HCT116 (cell line): ENCODE measurements at regions not wholly inside any gene's neighbourhood (a gene's known extent, or its start where the extent isn't known, plus 50 kb on each side); places are given as distances from the start of the nearest gene placed in this dataset.
A peak's percentile ranks its signal among the peaks of the same experiment; 100 is the strongest.

Source experiments
- ATAC-seq: fragments of 200-7000 bp; cut with Tn5 transposase; 2 replicates; pipeline ENCODE4 v1.9.1; 2020; ENCODE audit warnings: mild to moderate bottlenecking, moderate library complexity
- BruUV-seq: library from RNA; stranded (reverse); fragments of 400-500 nt; replicated peaks from 2 replicates; lab custom pipeline; 2021; lab: Mats Ljungman, UMichigan
- CTCF ChIA-PET: fragments of 300-600 bp; sonication (Branson Sonifier 250); formaldehyde crosslinking; loops from one replicate; lab custom pipeline; 2021; ENCODE audit warnings: antibody characterized with exemption; lab: Charles Lee
- POLR2A ChIA-PET: fragments of 300-600, 350-600 bp; sonication (Branson Sonifier 250); formaldehyde crosslinking; loops from one replicate; lab custom pipeline; 2021; ENCODE audit warnings: antibody characterized with exemption; lab: Charles Lee
- RAD21 ChIA-PET, 2 experiments: fragments of 300-600 bp; sonication (Branson Sonifier 250); formaldehyde crosslinking; loops; one replicate each; lab custom pipeline; 2023; ENCODE audit warnings: low total read pairs in 2 of 2; ENCODE audit not compliant: uncharacterized antibody in 2 of 2, unreplicated experiment in 2 of 2, low non-redundant PET in 1 of 2; lab: Charles Lee
- DNase-seq: peaks from one replicate; pipeline ENCODE4 v3.0.0-alpha.2; 2010; ENCODE audit warnings: low read depth, low spot score
- H2AFZ ChIP-seq: fragments of 200-600 bp; shearing (Covaris generic), sonication (generic); 2 replicates; pipeline ENCODE4 v1.6.1; 2017; ENCODE audit warnings: low read depth, mixed run types, mixed read lengths, antibody characterized with exemption, low read length; ENCODE audit not compliant: poor library complexity, severe bottlenecking
- H3K27ac ChIP-seq: 2 replicates; pipeline ENCODE4 v1.5.1; 2012; ENCODE audit warnings: low read depth, low read length
- H3K27me3 ChIP-seq: fragments of 200-600 bp; sonication (generic); 2 replicates; pipeline ENCODE4 v1.6.1; 2016; ENCODE audit warnings: mixed run types, low read length, mixed read lengths; ENCODE audit not compliant: insufficient read depth
- H3K36me3 ChIP-seq, 2 experiments: fragments of 200-500 bp in 1 of 2; fragments of 200-600 bp in 1 of 2; sonication (Bioruptor generic) in 1 of 2; sonication (generic) in 1 of 2; 2 replicates each; pipeline versions ENCODE4 v1.5.1 to v1.6.1; 2014 to 2016; ENCODE audit warnings: low read length in 2 of 2, inconsistent platforms in 1 of 2, mixed read lengths in 1 of 2, mixed run types in 1 of 2; ENCODE audit not compliant: insufficient read depth in 2 of 2, control insufficient read depth in 1 of 2
- H3K4me1 ChIP-seq, 2 experiments: fragments of 200-600 bp in 1 of 2; sonication (generic) in 1 of 2; 2 replicates each; pipeline versions ENCODE4 v1.5.1 to v1.6.1; 2012 to 2017; ENCODE audit warnings: low read length in 2 of 2, inconsistent platforms in 1 of 2, mild to moderate bottlenecking in 1 of 2, mixed read lengths in 1 of 2, mixed run types in 1 of 2, moderate library complexity in 1 of 2; ENCODE audit not compliant: insufficient read depth in 2 of 2, control insufficient read depth in 1 of 2
- H3K4me2 ChIP-seq: fragments of 200-600 bp; sonication (generic); 2 replicates; pipeline ENCODE4 v1.6.1; 2017; ENCODE audit warnings: mixed run types, low read length, mixed read lengths
- H3K4me3 ChIP-seq, 2 experiments: fragments of 200-600 bp in 1 of 2; sonication (generic) in 1 of 2; replicated peaks in 1 of 2; 2 replicates each; pipeline ENCODE4 v1.5.1; 2011 to 2016; ENCODE audit warnings: low read length in 2 of 2, control low read depth in 1 of 2, low read depth in 1 of 2, mild to moderate bottlenecking in 1 of 2, mixed read lengths in 1 of 2, mixed run types in 1 of 2
- H3K79me2 ChIP-seq: fragments of 200-600 bp; sonication (generic); 2 replicates; pipeline ENCODE4 v1.6.1; 2017; ENCODE audit warnings: mild to moderate bottlenecking, mixed run types, low read length, moderate library complexity, mixed read lengths; ENCODE audit not compliant: insufficient read depth
- H3K9ac ChIP-seq: fragments of 200-600 bp; sonication (generic); 2 replicates; pipeline ENCODE4 v1.6.1; 2016; ENCODE audit warnings: low read length, mixed read lengths
- H3K9me2 ChIP-seq: fragments of 200-600 bp; sonication (generic), shearing (Covaris generic); 2 replicates; pipeline ENCODE4 v1.6.1; 2017; ENCODE audit warnings: mixed run types, mild to moderate bottlenecking, moderate library complexity; ENCODE audit not compliant: insufficient read depth
- H3K9me3 ChIP-seq, 2 experiments: fragments of 200-500 bp in 1 of 2; fragments of 200-600 bp in 1 of 2; sonication (Bioruptor generic) in 1 of 2; sonication (generic) in 1 of 2; 2 replicates each; pipeline ENCODE4 v1.6.1; 2014 to 2017; ENCODE audit warnings: low read length in 2 of 2, mixed read lengths in 2 of 2, inconsistent platforms in 1 of 2, low read depth in 1 of 2, mild to moderate bottlenecking in 1 of 2, mixed run types in 1 of 2, moderate library complexity in 1 of 2; ENCODE audit not compliant: control insufficient read depth in 1 of 2, insufficient read depth in 1 of 2
- H4K20me1 ChIP-seq: fragments of 200-600 bp; sonication (generic), shearing (Covaris generic); 2 replicates; pipeline ENCODE4 v1.6.1; 2017; ENCODE audit warnings: mixed run types, mild to moderate bottlenecking, moderate library complexity; ENCODE audit not compliant: insufficient read depth
- CBX3 ChIP-seq: IDR thresholded peaks from 2 replicates; pipeline ENCODE4 v1.6.1; 2012; ENCODE audit warnings: low read depth
- EGR1 ChIP-seq: IDR thresholded peaks from 2 replicates; pipeline ENCODE4 v1.6.1; 2012; ENCODE audit warnings: low read depth
- EZH2phosphoT487 ChIP-seq: fragments of 200-600 bp; IDR thresholded peaks from 2 replicates; pipeline ENCODE4 v1.6.1; 2018; ENCODE audit warnings: antibody characterized with exemption, borderline replicate concordance
- FOSL1 ChIP-seq: IDR thresholded peaks from 2 replicates; pipeline ENCODE4 v1.6.1; 2012; ENCODE audit warnings: low read depth
- RAD21 ChIP-seq: IDR thresholded peaks from 2 replicates; pipeline ENCODE4 v1.6.1; 2012; ENCODE audit warnings: low read depth, mild to moderate bottlenecking
- TCF7L2 ChIP-seq: IDR thresholded peaks from 2 replicates; pipeline ENCODE4 v1.7.0; 2011; ENCODE audit warnings: borderline replicate concordance, inconsistent platforms; ENCODE audit not compliant: insufficient read depth, insufficient read length; ENCODE audit errors: extremely low read depth
- ZFX ChIP-seq: fragments of 450-650 bp; IDR thresholded peaks from 2 replicates; pipeline ENCODE4 v1.6.1; 2017
- ZNF274 ChIP-seq: fragments of 200-500 bp; sonication (Bioruptor generic); IDR thresholded peaks from 2 replicates; pipeline ENCODE4 v1.6.1; 2014; ENCODE audit warnings: mild to moderate bottlenecking, low read depth, low read length, inconsistent platforms
- intact Hi-C: fragments of 100-400 bp; cut with micrococcal nuclease; formaldehyde crosslinking; loops from 2 replicates; pipeline ENCODE4 v1.10.0; 2022

- CTCF ChIA-PET, result no interaction called here
- peaks cover 0 to 13% of the 10 kb centered on the region in 2 experiments; a peak in 1 of 4 replicates for H3K9me3 ChIP-seq
- H4K20me1 ChIP-seq, result no peaks in the 10 kb centered on the region
- no peak overlapping the region for H3K4me2 ChIP-seq
- no peaks in the 10 kb centered on the region for H3K79me2 ChIP-seq
- RAD21 ChIA-PET, result no interaction called here
- peaks cover 0 to 10% of the 10 kb centered on the region in 2 experiments; a peak in 1 of 4 replicates for H3K4me1 ChIP-seq
- no peak for DNase-seq
- H2AFZ ChIP-seq, result no peak overlapping the region
- no peak overlapping the region for H3K4me3 ChIP-seq
- intact Hi-C loops, result no loop called here
- ATAC-seq, result no peak
- no peak for TF ChIP-seq FOSL1
- no peak for TF ChIP-seq ZFX
- TF ChIP-seq ZNF274, result no peak
- TF ChIP-seq CBX3, result no peak
- no peaks in the 10 kb centered on the region for H3K9me2 ChIP-seq
- no peak overlapping the region for H3K27ac ChIP-seq
- H3K9ac ChIP-seq, result no peak overlapping the region
- BruUV-seq, result no TSS peak
- H3K27me3 ChIP-seq, result no peaks in the 10 kb centered on the region
- POLR2A ChIA-PET, result no interaction called here
- peaks cover 0 to 12% of the 10 kb centered on the region in 2 experiments; a peak in 2 of 4 replicates for H3K36me3 ChIP-seq
These were observed 585.6 kb downstream of the UTRN start for GRCh38 chr6:144870782-144871181.

- intact Hi-C loops, result no loop called here
- 0 out of 4 replicates have a peak, but pooled peaks cover 0 to 3% of the 10 kb centered on the region in 2 experiments for H3K9me3 ChIP-seq
- no peak for ATAC-seq
- no peak overlapping the region for H3K4me3 ChIP-seq
- peaks cover 0 to 20% of the 10 kb centered on the region in 2 experiments; a peak in 1 of 4 replicates for H3K4me1 ChIP-seq
- H3K79me2 ChIP-seq, result no peaks in the 10 kb centered on the region
- H3K27ac ChIP-seq, result no peak overlapping the region
- ChIA-PET POLR2A (no interaction called here), CTCF (no interaction called here), RAD21 (no interaction called here)
- H3K36me3 ChIP-seq, result peaks cover 0 to 12% of the 10 kb centered on the region in 2 experiments; a peak in 2 of 4 replicates
- no peak overlapping the region for H2AFZ ChIP-seq
- H3K9ac ChIP-seq, result no peak overlapping the region
- no peak for DNase-seq
- H3K27me3 ChIP-seq, result no peaks in the 10 kb centered on the region
- no peaks in the 10 kb centered on the region for H3K9me2 ChIP-seq
- H4K20me1 ChIP-seq, result no peaks in the 10 kb centered on the region
- no peak overlapping the region for H3K4me2 ChIP-seq
- BruUV-seq, result no TSS peak
- TF ChIP-seq EZH2phosphoT487 (no peak), RAD21 (no peak), TCF7L2 (no peak), CBX3 (0 out of 2 replicates have a peak, but pooled peaks have one; percentile 11), EGR1 (no peak)
These were observed 588.7 kb downstream of the UTRN start for GRCh38 chr6:144873623-144874378.
